Esophagus squamous epithelium (tissue), 5 donors: ENCODE measurements at regions not wholly inside any gene's neighbourhood (a gene's known extent, or its start where the extent isn't known, plus 50 kb on each side); places are given as distances from the start of the nearest gene placed in this dataset.

Experiments used
- DNase-seq: peaks from one replicate; lab custom pipeline; 2025; lab: John Stamatoyannopoulos, UW
- H3K27ac ChIP-seq, 4 donors: fragments of 200-600 bp; sonication (generic); one replicate each; pipeline ENCODE4 v1.5.1; 2016 to 2019; ENCODE audit warnings: mild to moderate bottlenecking in 1 of 4
- H3K27me3 ChIP-seq, 4 donors: fragments of 200-600 bp; sonication (generic); 1 replicate in 3 of 4; 2 replicates in 1 of 4; pipeline versions ENCODE4 v1.5.1 to v1.6.0; 2017 to 2021; ENCODE audit warnings: antibody characterized with exemption in 1 of 4
- H3K36me3 ChIP-seq, 3 donors: fragments of 200-600 bp; sonication (generic); one replicate each; pipeline ENCODE4 v1.5.1; 2016 to 2019
- H3K4me1 ChIP-seq, 3 donors: fragments of 200-600 bp; sonication (generic); one replicate each; pipeline ENCODE4 v1.5.1; 2017 to 2019
- H3K4me3 ChIP-seq, 4 donors: fragments of 200-600 bp; sonication (generic); 1 replicate in 3 of 4; 2 replicates in 1 of 4; pipeline ENCODE4 v1.5.1; 2016 to 2019; ENCODE audit warnings: mild to moderate bottlenecking in 2 of 4, moderate library complexity in 1 of 4
- H3K9me3 ChIP-seq, 3 donors: fragments of 200-600 bp; sonication (generic); one replicate each; pipeline ENCODE4 v1.5.1; 2016 to 2019
- CTCF ChIP-seq, 6 experiments: fragments of 450-650 bp in 4 of 6; fragments of 200-600 bp in 2 of 6; sonication (generic) in 2 of 6; IDR thresholded peaks; one replicate each; pipeline ENCODE4 v1.5.1; 2016 to 2019; ENCODE audit warnings: antibody characterized with exemption in 6 of 6, mild to moderate bottlenecking in 4 of 6, moderate library complexity in 4 of 6
- POLR2A ChIP-seq, 4 donors: fragments of 450-650 bp; IDR thresholded peaks; one replicate each; pipeline ENCODE4 v1.6.1; 2017; ENCODE audit warnings: antibody characterized with exemption in 4 of 4, mild to moderate bottlenecking in 4 of 4, moderate library complexity in 3 of 4
- WGBS, 2 donors: methylation state at CpG; one replicate each; pipeline ENCODE4 v1.1.5; 2018; 5-methylcytosine and 5-hydroxymethylcytosine counted together
- intact Hi-C: fragments of 100-400 bp; cut with DNase I; formaldehyde crosslinking; loops from one replicate; pipeline ENCODE4 v1.15.0; 2022
- donor health status: DM: yes; HTN: yes; CAD: no.

- H3K9me3 ChIP-seq: no peaks in the 10 kb centered on the region
- no peaks in the 10 kb centered on the region for H3K36me3 ChIP-seq
- H3K27me3 ChIP-seq: peaks cover 0 to 26% (median 0%) of the 10 kb centered on the region in 4 donors
- DNase-seq: no peak
- no peak overlapping the region for H3K27ac ChIP-seq
- WGBS, 2 donors: 65 to 75% methylated on average over 10 of the region's 10 CpGs
- H3K4me3 ChIP-seq: no peak overlapping the region
- H3K4me1 ChIP-seq: peaks cover 0 to 11% (median 2%) of the 10 kb centered on the region in 3 donors
- no peak for TF ChIP-seq POLR2A (IDR thresholded peaks at IDR 0.05)
- intact Hi-C loops: loop anchor here (10.0 kb wide), 1 partner anchor 258 kb away; no protein-coding TSS in a partner anchor
Measured at GRCh38 chr3:150222691-150223489, 185.2 kb upstream of the TSC22D2 start.

DNA sequence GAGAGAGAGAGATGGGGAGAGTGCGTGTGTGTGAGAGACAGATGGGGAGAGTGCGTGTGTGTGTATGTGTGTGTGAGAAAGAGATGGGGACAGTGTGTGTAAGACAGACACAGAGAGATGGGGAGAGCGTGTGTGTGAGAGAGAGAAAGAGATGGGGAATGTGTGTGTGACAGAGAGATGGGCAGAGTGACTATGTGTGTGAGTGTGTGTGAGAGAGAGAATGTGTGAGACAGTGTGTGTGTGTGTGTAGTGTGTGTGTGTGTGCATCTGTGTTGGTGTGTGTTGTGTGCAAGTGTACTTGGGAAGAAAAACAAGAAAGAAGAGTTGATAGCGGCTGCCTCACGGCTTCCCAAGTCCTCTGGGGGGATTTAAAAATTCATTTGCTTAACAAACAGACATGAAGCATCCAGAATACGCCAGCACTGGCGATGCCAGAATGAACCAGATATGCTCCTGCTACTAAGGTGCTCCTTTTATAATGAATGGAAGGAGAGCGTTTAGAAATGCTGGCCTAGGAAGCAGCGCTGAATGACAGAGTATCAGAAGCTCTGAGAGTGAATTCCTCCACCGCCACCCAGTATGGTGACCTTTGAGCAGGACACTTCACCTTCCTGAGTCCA lies 186.1 kb upstream of the TSC22D2 start:
- no peak for TF ChIP-seq CTCF (IDR thresholded peaks at IDR 0.05)
- no peak for TF ChIP-seq POLR2A (IDR thresholded peaks at IDR 0.05)

DNA sequence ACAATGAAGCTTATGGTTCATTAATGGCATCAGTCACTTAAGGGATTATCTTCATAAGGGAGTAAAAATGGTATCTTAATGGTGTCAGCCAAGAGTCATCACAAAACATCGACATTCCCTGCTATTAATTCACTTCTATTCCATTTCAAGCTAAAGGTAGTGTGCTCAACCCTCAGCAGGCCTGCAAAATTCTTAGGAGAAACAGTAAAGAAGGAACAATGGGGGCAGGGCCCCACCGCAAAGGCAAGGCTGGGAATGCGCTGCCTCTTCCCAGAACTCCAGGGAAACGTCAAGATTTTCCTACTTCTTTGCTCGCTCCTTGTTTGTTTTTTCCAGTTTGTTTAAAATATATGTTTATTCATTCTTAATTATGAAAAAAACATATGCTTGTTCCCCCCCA lies 187.3 kb upstream of the TSC22D2 start:
- intact Hi-C loops: loop anchor here (10.0 kb wide), 1 partner anchor 256 kb away; no protein-coding TSS in a partner anchor
- no peak for DNase-seq
- 39 to 40% methylated on average over 5 of the region's 5 CpGs for WGBS, 2 donors
- H3K27ac ChIP-seq: peak overlapping the region in 1 of 4 donors; percentile 15
- H3K4me3 ChIP-seq: peak overlapping the region in 3 of 4 donors; percentile 18 to 48 (median 29)
- H3K4me1 ChIP-seq: peaks cover 0 to 23% (median 8%) of the 10 kb centered on the region in 3 donors
- TF ChIP-seq POLR2A (IDR thresholded peaks at IDR 0.05) (no peak), CTCF (IDR thresholded peaks at IDR 0.05) (no peak)
- H3K36me3 ChIP-seq: no peaks in the 10 kb centered on the region
- no peaks in the 10 kb centered on the region for H3K9me3 ChIP-seq
- peaks cover 0 to 26% (median 0%) of the 10 kb centered on the region in 4 donors for H3K27me3 ChIP-seq

More for the DNA sequence above, 186.1 kb upstream of the TSC22D2 start:
- 85 to 89% methylated on average over 10 of the region's 10 CpGs for WGBS, 2 donors
- Histone ChIP-seq H3K27ac (no peak overlapping the region), H3K36me3 (no peaks in the 10 kb centered on the region), H3K9me3 (no peaks in the 10 kb centered on the region), H3K4me1 (peaks cover 0 to 11% (median 2%) of the 10 kb centered on the region in 3 donors), H3K4me3 (no peak overlapping the region), H3K27me3 (peaks cover 0 to 26% (median 0%) of the 10 kb centered on the region in 4 donors)
- intact Hi-C loops: loop anchor here (10.0 kb wide), 1 partner anchor 257 kb away; no protein-coding TSS in a partner anchor
- DNase-seq: no peak

GRCh38 chr3:150220041-150220440 lies 188.1 kb upstream of the TSC22D2 start:
- no peak overlapping the region for H3K27ac ChIP-seq
- no peaks in the 10 kb centered on the region for H3K36me3 ChIP-seq
- no peak overlapping the region for H3K4me3 ChIP-seq
- H3K9me3 ChIP-seq: no peaks in the 10 kb centered on the region
- no peak for DNase-seq
- H3K27me3 ChIP-seq: peaks cover 0 to 20% (median 0%) of the 10 kb centered on the region in 4 donors
- intact Hi-C loops: loop anchor here (10.0 kb wide), 1 partner anchor 255 kb away; no protein-coding TSS in a partner anchor
- TF ChIP-seq POLR2A (IDR thresholded peaks at IDR 0.05) (no peak), CTCF (IDR thresholded peaks at IDR 0.05) (no peak)
- 82 to 94% methylated on average over 3 of the region's 3 CpGs for WGBS, 2 donors
- peaks cover 0 to 28% (median 10%) of the 10 kb centered on the region in 3 donors for H3K4me1 ChIP-seq

DNA sequence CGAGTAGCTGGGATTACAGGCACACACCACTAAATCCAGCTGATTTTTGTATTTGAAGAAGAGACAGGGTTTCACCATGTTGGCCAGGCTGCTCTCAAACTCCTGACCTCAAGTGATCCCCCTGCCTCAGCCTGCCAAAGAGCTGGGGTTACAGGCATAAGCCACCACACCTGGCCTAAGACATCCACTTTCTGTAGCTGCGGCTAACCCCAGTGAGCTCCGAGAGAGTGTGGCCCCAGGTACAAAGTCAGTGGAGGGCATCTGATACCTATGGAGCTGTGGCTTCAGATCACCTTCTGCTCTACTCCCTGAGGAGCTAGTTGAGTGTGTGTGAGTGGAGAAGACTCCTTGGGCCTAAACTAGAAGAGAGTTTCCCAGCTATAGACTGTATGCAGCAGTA lies 189.3 kb upstream of the TSC22D2 start:
- H3K9me3 ChIP-seq: no peaks in the 10 kb centered on the region
- H3K4me1 ChIP-seq: peaks cover 0 to 28% (median 10%) of the 10 kb centered on the region in 3 donors
- no peak overlapping the region for H3K4me3 ChIP-seq
- WGBS, 2 donors: 88 to 100% methylated on average over 1 of the region's 3 CpGs
- H3K27me3 ChIP-seq: peaks cover 0 to 13% (median 0%) of the 10 kb centered on the region in 4 donors
- no peaks in the 10 kb centered on the region for H3K36me3 ChIP-seq
- TF ChIP-seq CTCF (IDR thresholded peaks at IDR 0.05): no peak
- no peak for TF ChIP-seq POLR2A (IDR thresholded peaks at IDR 0.05)
- DNase-seq: no peak
- no peak overlapping the region for H3K27ac ChIP-seq
- intact Hi-C loops: no loop called here
